Umbilical cord (tissue), 1 donor: ENCODE measurements at regions not wholly inside any gene's neighbourhood (a gene's known extent, or its start where the extent isn't known, plus 50 kb on each side); places are given as distances from the start of the nearest gene placed in this dataset.
"Not testable (repeated sequence)": the region's sequence is repeated elsewhere in the genome, so short reads cannot be mapped to it uniquely, and the experiment has no call there.

Source experiments
- DNase-seq: peaks from one replicate; pipeline ENCODE4 v3.0.0-alpha.2; 2015; ENCODE audit warnings: low spot score

DNA sequence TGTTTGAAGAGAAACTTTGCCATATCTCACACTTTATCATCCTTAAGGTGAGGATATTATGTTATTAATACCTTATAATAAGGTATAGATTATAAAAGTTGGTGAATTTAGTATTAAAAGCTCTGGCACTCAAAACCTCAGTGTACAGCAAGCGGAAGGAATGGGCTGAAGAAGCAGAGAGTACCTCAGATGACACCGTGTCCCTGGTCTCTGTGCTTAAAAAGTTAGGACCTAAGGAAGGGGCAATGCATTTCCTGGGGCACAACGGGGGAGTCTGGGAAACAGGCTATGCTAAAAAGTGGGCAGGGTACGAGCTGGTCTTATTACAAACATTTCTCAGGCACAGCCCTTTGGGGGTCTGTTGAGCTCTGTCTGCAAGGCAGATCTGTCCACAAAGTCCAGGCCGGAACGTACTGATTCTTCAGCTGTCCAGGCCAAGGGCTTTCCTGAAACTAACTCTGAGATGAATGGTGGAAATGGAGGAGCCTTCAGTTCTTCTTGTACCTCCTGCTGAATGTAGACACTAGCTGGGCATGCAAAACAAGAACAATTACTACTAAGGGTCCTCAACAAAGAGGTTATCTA, 202.7 kb downstream of the POM121L12 start:
- DNase-seq: no peak

DNA sequence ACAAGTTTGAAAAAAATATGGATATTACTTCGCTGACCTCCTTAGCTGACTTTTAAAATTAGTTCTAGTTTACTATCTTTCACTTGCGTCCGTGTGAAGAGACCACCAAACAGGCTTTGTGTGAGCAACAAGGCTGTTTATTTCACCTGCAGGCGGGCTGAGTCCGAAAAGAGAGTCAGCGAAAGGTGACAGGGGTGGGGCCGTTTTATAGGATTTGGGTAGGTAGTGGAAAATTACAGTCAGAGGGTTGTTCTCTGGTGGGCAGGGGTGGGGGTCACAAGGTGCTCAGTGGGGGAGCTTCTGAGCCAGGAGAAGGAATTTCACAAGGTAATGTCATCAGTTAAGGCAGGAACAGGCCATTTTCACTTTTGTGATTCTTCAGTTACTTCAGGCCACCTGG, 203.7 kb downstream of the POM121L12 start:
- not testable (repeated sequence) for DNase-seq

DNA sequence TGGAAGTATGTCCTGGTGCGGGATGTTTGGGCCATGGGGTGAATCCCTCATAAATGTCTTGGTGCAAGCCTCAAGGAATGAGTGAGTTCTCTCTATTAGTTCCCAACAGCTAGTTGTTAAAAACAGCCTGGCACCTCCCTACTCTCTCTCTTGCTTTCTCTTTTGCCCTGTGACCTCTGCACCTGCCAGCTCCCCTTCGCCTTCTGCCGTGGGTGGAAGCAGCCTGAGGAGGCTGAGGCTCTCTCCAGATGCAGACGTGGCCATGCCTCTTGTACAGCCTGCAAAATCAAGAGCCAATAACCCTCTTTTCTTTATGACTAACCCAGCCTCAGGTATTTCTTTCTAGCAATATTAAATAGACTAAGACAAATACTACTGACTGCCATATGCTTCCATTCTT, 210.3 kb downstream of the POM121L12 start:
- DNase-seq: no peak

DNA sequence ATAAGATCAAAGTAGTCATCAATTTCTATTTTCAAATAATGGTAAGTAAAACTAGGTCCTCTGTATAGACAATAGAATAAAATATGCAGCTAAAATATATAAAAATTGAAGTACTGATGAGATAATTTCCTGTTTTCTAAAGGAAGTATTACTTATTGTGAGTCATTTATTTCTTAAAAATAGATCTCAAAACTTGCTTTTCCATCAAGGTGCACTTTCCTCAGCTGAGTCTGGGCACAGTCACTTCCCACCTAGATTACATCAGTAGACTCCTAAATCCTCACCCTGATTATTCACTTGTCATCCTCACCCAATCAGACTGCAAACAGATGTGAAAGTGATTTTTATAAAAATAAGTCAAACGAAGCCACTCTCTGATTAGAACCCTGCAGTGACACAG, 211.5 kb downstream of the POM121L12 start:
- no peak for DNase-seq

DNA sequence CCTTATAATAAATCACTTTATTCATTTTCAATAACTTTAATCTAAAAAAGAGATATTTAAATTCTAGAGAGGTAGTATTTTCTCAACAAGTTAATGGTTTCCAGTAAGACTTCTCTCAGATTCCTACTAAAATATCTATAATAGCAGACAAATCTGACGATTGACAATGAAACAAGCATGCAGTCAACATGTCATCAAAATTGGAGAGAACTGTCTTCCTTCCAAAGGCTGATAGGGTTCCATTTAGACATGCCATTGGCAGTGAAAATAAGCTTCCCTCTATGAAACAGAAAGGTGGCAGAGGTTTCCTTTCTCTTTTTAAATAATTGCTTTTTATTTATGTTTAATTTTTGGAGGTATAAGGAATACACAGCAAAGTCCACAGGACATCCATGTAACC, 217.1 kb downstream of the POM121L12 start:
- no peak for DNase-seq

DNA sequence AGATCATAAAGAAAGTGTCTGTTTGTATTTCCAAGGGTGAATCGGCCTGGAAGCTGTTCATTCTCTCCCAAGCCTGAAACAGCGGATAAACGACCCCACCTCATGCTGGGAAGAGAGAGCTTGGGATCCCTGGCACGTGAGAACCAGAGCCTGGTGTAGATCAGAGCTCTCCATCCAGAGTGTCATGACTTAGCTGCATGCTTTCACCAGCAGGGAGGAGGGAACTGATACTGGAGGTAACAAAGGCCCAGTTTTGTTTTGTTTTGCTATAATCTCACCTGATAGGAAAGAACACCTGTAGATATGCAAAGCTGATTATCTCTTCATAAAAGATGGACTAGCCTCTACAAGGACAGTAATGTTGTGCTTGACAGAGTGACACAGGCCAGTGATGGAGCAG, 236.6 kb downstream of the POM121L12 start:
- peak; percentile 18 for DNase-seq

DNA sequence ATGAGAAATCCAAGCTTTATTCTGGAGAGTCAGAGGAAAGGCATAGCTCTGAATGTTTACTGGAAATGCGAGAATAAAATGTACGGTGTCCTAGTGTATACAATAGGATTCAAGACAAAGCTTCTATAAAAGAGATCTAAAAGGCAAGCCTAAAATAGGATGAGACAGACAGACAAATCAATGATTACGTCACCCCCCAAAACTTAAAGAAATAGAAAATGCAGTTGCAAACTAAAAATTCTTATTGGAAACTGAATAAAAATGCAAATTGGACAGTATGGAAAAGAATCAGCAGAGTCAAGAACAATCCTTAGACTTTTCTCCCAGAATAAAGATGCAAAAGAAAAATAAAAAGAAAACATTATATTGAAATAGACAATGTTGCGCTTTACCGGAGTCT, 245.9 kb downstream of the POM121L12 start:
- DNase-seq: no peak

DNA sequence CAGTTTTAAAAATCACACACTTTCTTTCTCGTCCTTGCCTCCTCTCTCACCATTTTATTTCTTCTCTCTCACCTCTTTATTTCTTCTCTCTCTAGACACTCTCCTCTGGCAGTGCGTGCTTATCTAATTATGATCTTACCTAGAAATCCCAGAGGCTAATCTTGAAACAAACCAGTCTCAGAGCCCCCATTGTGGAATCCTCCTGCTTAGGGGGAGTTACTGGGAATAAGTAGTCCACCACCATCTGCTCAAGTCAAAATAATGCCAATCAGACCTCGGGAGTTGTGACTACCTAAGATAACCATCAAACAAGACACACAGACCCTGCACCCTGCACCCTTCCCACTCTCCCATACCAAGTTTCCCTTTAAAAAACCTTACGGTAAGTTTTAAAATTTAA, 256.9 kb downstream of the POM121L12 start:
- no peak for DNase-seq

DNA sequence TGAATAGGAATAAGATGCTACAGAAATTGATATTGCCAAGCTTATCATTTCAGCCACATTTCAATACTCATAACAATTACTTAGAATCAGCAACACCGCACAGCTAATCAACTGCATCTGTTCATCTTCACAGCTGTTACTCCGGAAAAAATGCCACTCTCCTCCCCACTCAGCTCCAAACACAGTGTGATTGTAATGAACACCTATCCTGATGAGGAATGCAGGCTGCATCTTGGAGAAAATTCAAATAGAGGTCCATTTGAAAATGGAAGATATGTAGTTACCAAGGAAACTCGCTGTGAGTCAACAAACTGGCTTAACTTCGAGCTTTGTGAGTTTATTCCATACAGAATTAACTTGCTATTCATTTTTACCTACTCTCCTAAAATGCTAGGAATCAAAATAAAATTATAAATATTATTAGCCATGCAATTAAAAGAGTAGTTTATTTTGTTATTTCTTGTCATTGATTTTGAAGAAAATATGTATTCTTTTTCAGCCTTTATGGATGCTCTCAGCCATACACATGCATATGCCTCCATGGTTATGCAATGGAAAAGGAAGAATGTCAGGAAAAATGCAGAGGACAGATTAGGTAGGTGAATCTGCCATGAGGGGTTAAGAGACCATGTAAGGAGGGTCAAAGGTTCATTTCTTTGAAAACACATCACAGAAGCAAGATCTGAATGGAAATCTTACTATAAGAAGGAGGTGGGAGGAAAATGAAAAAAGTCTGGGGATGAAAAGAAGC, 267.2 kb downstream of the POM121L12 start:
- peak; percentile 15 for DNase-seq

DNA sequence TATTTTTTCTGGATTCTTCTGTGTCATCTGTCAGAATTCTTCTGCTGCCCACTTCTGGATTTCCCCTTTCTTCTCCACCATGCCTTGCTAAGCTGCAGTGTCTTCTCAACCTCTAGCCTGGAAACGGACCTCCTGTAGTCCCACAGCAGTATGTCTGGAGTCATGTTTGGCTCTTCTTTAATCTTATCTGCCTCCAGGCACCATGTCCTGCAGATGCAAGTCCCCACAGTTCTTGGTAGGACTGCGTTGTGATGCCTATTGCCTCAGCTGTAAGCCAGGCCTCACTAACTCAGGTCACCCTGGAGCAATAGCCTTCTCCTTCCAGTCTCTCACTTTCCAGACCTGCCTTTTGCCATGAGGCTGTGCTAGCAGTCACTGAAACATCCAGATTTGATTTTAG, 268.3 kb downstream of the POM121L12 start:
- DNase-seq: no peak

DNA sequence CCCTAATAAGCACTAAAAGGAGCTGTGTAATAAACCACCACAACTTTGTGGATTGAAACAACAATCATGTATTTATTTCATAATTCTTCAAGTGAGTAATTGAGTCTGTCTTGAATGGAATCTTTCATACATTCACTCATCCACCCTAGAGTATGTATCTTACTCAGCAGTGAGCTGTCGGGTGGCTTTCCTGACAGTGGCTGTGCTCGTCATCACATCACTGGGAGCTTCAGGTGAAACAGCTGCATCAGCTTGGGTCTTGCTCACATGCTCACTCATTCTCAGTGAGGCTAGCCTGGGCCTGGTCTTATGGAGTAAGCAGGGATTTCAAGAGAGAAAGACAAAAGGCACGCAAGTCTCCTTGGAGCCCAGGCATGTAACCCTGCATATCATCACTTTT, 271.4 kb downstream of the POM121L12 start:
- no peak for DNase-seq

DNA sequence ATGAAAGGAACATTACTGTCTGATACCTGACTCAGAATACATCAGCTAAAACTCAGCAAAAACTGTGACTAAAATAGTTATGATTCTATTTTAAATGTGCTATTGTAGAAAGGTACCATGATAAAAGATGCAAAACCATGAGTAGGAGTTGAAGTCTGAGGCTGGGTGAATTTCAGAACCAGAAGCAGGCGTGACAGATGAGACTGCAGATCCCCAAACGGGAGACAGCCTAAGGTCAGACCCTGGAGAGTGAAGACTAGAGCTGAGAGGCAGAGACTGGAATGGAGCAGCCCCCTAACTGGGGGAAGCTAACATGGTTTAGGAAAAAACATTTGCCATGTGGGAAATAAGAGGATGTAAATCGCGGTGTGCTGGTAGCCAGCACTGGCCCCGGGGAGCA, 275.8 kb downstream of the POM121L12 start:
- DNase-seq: no peak

DNA sequence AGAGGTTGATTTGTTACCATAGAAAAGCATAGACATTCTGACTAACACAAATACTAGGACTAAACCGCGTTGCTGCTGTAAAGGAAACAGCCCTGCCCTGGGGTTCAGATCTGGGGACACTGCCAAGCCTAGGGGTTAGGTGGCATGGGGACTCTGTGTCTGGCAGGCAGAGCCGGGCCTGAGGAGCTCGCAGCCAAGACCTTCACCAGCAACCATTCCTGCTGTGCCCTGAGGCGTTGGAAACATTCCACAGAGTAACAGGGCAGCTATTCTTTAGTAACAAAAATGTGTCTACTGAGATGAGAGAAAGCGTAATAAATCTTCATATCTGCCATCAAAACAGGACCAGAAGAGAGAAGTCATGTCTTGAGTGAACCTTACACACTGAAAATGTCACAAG, 280.5 kb downstream of the POM121L12 start:
- peak; percentile 85 for DNase-seq

DNA sequence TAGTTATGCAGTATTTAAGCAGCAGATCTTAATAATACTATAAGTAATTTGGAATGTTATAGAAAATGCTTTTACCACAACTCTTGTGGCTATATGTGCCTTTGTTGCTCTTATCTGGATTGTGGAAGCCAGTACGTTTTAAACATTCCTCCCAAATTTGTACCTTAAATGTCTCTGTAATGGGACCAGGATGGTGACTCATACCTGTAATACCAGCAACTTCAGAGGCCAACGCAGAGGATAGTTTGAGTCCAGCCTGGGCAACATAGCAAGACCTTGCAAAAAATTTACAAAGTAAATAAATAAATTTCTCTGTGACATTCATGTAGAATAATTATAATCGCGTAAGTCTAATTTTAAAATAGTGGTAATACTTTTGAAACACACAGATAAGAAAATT, 283.1 kb downstream of the POM121L12 start:
- no peak for DNase-seq

DNA sequence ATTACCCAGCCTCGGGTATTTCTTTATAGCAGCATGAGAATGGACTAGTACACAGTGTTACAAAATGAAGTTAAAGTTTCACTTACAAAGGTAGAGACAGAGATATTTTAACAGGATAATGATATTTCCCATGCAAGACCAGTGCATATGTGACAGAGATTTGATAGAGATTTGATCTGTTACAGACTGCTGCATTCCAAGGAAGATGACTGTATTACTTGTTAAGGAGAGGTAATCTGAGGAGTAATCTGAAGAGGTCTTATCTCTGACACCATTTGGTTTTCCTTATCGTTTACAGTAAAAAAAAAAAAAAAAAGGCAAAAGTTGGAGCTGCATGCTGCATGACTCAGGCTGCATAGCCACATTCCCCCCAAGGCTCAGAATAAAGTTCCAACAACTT, 289.6 kb downstream of the POM121L12 start:
- DNase-seq: peak; percentile 82

DNA sequence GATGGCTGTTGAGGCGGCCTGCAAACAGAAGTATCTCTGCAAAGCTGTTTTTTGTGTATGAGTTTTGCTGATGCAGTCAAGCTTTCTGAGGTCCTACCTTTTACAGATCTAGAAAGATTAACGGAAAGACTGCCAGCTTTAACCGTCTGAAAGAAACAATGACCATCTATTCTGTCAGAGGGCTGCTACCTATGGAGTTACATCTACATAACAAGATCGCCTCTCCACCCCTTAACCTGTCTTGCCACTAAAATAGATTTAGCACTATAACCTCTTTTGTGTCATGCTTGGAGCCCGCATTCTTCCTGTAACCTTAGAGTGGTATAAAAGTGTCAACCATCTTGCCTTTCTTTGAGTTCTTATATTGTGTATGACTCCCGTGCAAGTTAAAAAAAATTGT, 291.2 kb downstream of the POM121L12 start:
- DNase-seq: no peak

DNA sequence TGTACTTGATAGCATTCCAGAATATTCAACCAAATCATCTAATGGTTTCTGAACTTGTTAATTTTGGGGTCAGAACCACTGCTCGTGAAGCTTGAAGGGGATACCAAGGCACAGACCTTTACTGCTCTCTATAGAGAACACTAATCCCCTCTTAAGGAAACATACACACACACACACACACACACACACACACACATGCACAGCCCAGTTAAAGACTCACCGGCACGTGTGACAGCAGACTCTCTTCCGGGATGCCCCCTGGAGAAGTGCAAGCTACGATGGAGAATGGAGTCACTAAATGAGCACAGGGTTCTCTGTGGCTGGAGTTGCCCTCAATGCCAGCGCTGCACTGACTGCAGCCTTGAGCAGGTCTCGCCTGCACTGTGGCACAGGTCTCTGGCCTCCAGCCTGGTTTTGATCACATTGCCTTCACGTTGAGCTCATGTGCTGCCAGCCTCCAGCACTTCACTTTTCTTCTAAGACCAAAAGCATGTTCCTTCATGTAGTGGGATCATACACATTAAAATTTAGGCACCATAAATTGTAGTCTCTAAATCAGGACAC, 300.8 kb downstream of the POM121L12 start:
- DNase-seq: no peak

DNA sequence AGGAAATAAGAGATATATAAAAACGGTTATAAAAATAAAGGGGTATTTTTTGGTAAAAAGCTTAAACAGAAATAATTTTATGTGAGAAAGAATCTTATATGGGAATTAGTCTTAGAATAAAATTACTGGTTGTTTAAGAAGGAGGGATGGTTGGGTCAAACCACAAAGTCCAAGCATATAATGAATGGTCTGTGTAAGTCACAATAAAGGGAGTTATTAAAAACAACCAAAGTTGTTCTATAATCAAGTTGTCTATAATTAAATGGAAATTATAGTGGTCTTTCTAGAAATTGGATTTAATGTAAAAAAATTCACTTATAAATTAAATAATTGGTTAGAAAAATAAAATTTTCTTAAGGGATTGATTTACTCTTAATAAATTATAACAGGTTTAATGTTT, 304.8 kb downstream of the POM121L12 start:
- no peak for DNase-seq

DNA sequence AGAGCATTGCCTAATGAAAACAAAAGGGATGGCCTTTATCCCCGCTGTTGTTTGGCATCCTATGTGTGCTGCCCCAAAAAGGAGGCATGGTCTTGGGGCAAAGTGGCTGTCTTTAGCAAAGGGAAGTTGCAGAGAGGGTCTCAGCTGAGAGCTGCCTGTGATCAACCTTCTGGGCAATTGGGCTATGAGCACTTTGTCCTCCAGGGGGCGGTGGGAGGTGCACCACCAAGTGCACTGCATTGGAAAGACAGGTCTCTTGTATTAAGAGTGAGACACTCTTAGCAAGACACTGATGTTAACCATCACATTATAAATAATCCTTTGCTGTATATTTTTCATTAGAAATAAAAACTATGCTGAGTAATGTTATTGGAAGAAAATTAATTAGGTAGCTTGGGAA, 314.8 kb downstream of the POM121L12 start:
- no peak for DNase-seq

DNA sequence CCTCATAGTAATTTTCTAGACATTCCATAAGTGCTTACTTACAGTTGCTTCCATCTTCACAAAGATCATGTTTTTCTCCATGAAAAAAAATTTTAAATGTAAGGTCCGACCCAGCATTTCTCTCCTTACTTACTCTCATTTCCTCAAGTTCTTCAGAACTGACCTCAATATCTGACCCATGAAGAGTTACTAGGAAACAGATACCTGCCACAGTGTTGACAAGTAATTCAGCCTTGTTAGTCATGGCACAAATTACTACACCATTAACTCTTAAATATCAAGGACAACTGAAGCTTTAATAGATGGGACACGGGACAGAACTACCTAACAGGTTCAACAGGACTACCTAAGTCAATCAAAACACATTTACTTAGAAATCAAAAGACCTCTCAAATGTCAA, 316.2 kb downstream of the POM121L12 start:
- DNase-seq: no peak

DNA sequence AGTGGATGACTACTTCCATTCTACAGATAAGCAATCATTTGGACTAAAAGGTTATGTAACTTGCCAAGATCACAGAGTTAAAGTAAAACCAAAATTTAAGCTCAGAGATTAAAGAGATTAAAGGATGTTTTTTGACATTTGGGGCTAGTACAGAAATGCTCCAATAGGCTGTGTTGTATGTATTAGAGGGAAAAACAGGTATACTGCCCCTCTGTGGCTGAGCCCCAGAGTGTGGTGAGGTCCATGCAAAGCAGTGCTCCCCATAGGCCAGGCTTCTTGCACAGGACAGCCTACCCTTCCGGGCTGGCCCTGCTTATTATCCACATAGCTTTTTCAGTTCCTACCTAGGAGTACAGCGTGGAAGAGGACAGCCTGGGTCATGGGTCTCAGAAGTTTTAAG, 322.8 kb downstream of the POM121L12 start:
- peak; percentile 56 for DNase-seq

DNA sequence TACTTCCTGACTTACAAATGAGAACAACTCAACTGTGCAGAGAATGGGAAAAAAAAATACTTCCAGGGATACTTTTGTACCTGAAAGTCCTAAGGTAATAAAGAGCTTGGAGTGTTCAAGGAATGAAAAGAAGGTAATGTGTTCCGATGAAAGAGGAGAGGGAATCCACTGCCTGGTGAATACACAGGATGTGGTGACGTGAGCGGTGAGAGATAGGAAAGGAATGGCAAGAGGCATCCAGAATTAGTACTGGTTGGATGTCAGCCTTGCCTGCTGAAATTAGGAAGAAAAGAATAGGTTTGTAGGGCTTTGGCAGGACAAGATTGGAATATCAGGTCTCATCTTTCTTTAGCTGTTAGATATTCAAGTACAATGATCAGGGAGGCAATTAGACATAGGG, 347.7 kb downstream of the POM121L12 start:
- DNase-seq: no peak

DNA sequence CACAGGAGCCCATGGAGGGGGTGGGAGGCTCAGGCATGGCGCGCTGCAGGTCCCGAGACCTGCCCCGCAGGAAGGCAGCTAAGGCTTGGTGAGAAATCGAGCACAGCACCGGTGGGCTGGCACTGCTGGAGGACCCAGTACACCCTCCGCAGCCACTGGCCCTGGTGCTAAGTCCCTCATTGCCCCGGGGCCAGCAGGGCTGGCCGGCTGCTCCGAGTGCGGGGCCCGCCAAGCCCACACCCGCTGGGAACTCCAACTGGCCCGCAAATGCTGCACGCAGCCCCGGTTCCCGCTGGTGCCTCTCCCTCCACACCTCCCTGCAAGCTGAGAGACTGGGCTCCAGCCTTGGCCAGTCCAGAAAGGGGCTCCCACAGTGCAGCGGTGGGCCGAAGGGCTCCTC, 349.8 kb downstream of the POM121L12 start:
- DNase-seq: not testable (repeated sequence)
